Glutamatergic neuron (in vitro differentiated cells): ENCODE measurements at regions not wholly inside any gene's neighbourhood (a gene's known extent, or its start where the extent isn't known, plus 50 kb on each side); places are given as distances from the start of the nearest gene placed in this dataset.

ENCODE experiments used
- DNase-seq: peaks from one replicate; pipeline ENCODE4 v3.0.0; 2022
- H3K27ac Mint-ChIP-seq: one replicate; pipeline ENCODE4 v1.8.0; 2020; ENCODE audit warnings: mild to moderate bottlenecking, mixed read lengths, inconsistent platforms; ENCODE audit not compliant: unreplicated experiment
- H3K27me3 Mint-ChIP-seq: one replicate; pipeline ENCODE4 v1.8.0; 2020; ENCODE audit warnings: mild to moderate bottlenecking, moderate library complexity, mixed read lengths, inconsistent platforms; ENCODE audit not compliant: unreplicated experiment
- H3K36me3 Mint-ChIP-seq: one replicate; pipeline ENCODE4 v1.8.0; 2020; ENCODE audit warnings: mild to moderate bottlenecking, mixed read lengths, inconsistent platforms; ENCODE audit not compliant: unreplicated experiment
- H3K4me1 Mint-ChIP-seq: one replicate; pipeline ENCODE4 v1.8.0; 2020; ENCODE audit warnings: mild to moderate bottlenecking, low read depth, mixed read lengths, inconsistent platforms; ENCODE audit not compliant: unreplicated experiment
- H3K4me3 Mint-ChIP-seq: one replicate; pipeline ENCODE4 v1.8.0; 2020; ENCODE audit warnings: mild to moderate bottlenecking, mixed read lengths, inconsistent platforms; ENCODE audit not compliant: unreplicated experiment
- H3K9me3 Mint-ChIP-seq: one replicate; pipeline ENCODE4 v1.8.0; 2020; ENCODE audit warnings: mild to moderate bottlenecking, moderate library complexity, mixed read lengths, inconsistent platforms; ENCODE audit not compliant: unreplicated experiment
- CTCF ChIP-seq: fragments of 200-600 bp; sonication (generic); IDR thresholded peaks from one replicate; pipeline ENCODE4 v1.5.0; 2021; ENCODE audit not compliant: partially characterized antibody, unreplicated experiment

DNA sequence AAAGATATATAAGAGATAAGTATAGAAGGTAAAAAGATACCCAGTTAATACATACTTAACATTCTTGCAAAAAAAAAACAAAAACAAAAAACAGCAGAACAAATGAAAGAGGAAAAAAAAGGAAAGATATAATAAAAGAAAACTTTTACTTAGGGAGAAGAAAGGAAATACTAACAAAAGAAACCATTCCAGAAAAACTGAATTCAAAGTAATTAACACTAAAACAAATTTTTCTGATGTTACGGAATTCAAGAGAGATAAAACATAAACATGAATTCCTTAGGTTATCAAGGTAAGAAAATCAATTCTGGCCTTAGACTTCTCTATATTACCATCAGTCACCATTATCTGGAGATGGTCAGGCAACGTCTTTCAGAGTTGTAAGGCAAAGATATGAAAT is 261.8 kb downstream of the ZEB2 start:
- TF ChIP-seq CTCF, result no peak
- peaks cover 2% of the 10 kb centered on the region for H3K27me3 Mint-ChIP-seq
- peaks cover 39% of the 10 kb centered on the region for H3K36me3 Mint-ChIP-seq
- H3K4me1 Mint-ChIP-seq, result peaks cover 2% of the 10 kb centered on the region
- peaks cover 10% of the 10 kb centered on the region for H3K9me3 Mint-ChIP-seq
- H3K4me3 Mint-ChIP-seq, result no peak overlapping the region
- H3K27ac Mint-ChIP-seq, result no peak overlapping the region
- no peak for DNase-seq

DNA sequence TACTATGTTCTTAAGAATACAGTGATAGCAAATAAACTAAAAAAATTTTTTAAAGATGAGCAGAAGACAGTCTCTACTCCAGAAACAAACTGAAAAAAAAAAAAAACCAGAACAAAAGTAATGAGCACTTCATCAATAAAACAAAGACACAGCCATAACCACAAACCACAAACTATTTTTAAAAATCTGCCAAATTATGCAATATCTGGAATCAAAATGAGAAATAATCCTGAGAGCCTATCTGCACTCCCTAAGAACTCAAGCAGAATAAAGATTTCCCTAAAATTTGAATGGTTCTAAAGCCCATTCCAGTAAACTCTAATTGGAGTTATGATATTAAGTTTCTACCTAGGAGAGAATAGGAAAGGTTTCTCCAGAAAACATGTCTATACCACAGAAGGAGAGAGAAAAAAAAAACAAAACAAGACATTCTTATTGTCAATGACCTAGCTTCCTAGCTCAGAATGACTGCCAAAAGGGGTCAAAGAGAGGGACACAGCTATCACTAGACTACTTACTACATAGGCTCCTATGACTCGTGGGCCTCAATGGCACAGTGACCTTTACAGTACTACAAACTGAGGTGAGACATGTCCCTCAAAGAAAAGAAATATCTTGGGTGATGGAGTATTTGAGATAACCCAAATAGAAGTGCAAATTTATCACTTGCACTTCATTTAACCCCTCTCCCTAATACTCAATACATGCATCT is 262.8 kb downstream of the ZEB2 start:
- Mint-ChIP-seq H3K4me3 (no peak overlapping the region), H3K36me3 (peaks cover 49% of the 10 kb centered on the region), H3K9me3 (peaks cover 16% of the 10 kb centered on the region), H3K4me1 (peaks cover 2% of the 10 kb centered on the region), H3K27me3 (peaks cover 2% of the 10 kb centered on the region), H3K27ac (no peak overlapping the region)
- TF ChIP-seq CTCF, result no peak
- no peak for DNase-seq

- no peak for DNase-seq
- peaks cover 12% of the 10 kb centered on the region for H3K9me3 Mint-ChIP-seq
- H3K36me3 Mint-ChIP-seq, result peaks cover 55% of the 10 kb centered on the region
- H3K4me1 Mint-ChIP-seq, result peaks cover 4% of the 10 kb centered on the region
- H3K27me3 Mint-ChIP-seq, result peaks cover 2% of the 10 kb centered on the region
- TF ChIP-seq CTCF, result no peak
- H3K27ac Mint-ChIP-seq, result no peak overlapping the region
- no peak overlapping the region for H3K4me3 Mint-ChIP-seq
Measured at GRCh38 chr2:144254342-144255235, 265.3 kb downstream of the ZEB2 start.

DNA sequence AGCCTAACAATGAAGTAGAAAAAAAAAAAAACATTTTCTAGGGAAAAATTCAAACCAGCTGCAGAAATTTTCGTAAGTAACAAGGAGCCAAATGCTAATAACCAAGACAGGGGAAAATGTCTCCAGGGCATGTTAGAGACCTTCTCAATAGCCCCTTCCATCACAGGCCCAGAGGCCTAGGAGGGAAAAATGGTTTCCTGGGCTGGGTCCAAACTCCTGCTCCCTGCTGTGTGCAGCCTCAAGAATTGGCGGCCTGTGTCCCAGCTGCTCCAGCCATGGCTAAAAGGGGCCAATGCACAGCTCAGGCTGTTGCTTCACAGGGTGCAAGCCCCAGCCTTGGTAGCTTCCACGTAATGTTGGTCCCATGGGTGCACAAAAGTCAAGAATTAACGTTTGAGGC is 266.2 kb downstream of the ZEB2 start:
- no peak for TF ChIP-seq CTCF
- Mint-ChIP-seq H3K36me3 (peaks cover 55% of the 10 kb centered on the region), H3K9me3 (peaks cover 12% of the 10 kb centered on the region), H3K27ac (no peak overlapping the region), H3K27me3 (peaks cover 2% of the 10 kb centered on the region), H3K4me1 (peaks cover 12% of the 10 kb centered on the region), H3K4me3 (no peak overlapping the region)
- no peak for DNase-seq

GRCh38 chr2:144252694-144253093 is 267.2 kb downstream of the ZEB2 start:
- Mint-ChIP-seq H3K27ac (no peak overlapping the region), H3K27me3 (peaks cover 2% of the 10 kb centered on the region), H3K9me3 (peaks cover 12% of the 10 kb centered on the region), H3K36me3 (peaks cover 45% of the 10 kb centered on the region), H3K4me3 (no peak overlapping the region), H3K4me1 (peaks cover 15% of the 10 kb centered on the region)
- no peak for DNase-seq
- no peak for TF ChIP-seq CTCF
